GM23338 (cell line): ENCODE measurements at regions not wholly inside any gene's neighbourhood (a gene's known extent, or its start where the extent isn't known, plus 50 kb on each side); places are given as distances from the start of the nearest gene placed in this dataset.
A peak's percentile ranks its signal among the peaks of the same experiment; 100 is the strongest.

Source experiments
- ATAC-seq: fragments of 200-7000 bp; cut with Tn5 transposase; 3 replicates; pipeline ENCODE4 v1.9.1; 2020
- DNase-seq: peaks from one replicate; pipeline ENCODE4 v3.0.0-alpha.2; 2015; ENCODE audit warnings: low spot score
- H2AFZ ChIP-seq: fragments of 200-600 bp; sonication (generic); 2 replicates; pipeline ENCODE4 v1.8.0; 2016; ENCODE audit warnings: antibody characterized with exemption, mild to moderate bottlenecking, moderate library complexity
- H3F3A ChIP-seq: fragments of 200-600 bp; sonication (generic); replicated peaks from 2 replicates; pipeline ENCODE4 v1.8.0; 2017; ENCODE audit warnings: antibody characterized with exemption, mixed run types, low read depth
- H3K27ac ChIP-seq: fragments of 200-600 bp; sonication (generic); 2 replicates; pipeline ENCODE4 v1.6.1; 2016; ENCODE audit warnings: low read depth
- H3K27me3 ChIP-seq: fragments of 200-600 bp; sonication (generic); 2 replicates; pipeline ENCODE4 v1.8.0; 2016; ENCODE audit warnings: mild to moderate bottlenecking, mixed run types, moderate library complexity; ENCODE audit not compliant: insufficient read depth
- H3K36me3 ChIP-seq: fragments of 200-600 bp; sonication (generic); 2 replicates; pipeline ENCODE4 v1.8.0; 2016; ENCODE audit warnings: mild to moderate bottlenecking; ENCODE audit not compliant: insufficient read depth
- H3K4me1 ChIP-seq: fragments of 200-600 bp; sonication (generic); 2 replicates; pipeline ENCODE4 v1.8.0; 2016; ENCODE audit warnings: mild to moderate bottlenecking, moderate library complexity; ENCODE audit not compliant: insufficient read depth
- H3K4me2 ChIP-seq: fragments of 200-600 bp; sonication (generic); 2 replicates; pipeline ENCODE4 v1.7.1; 2017; ENCODE audit warnings: mixed run types
- H3K4me3 ChIP-seq: fragments of 200-600 bp; sonication (generic); 2 replicates; pipeline ENCODE4 v1.6.1; 2016; ENCODE audit warnings: mixed run types
- H3K79me2 ChIP-seq: fragments of 200-600 bp; sonication (generic); replicated peaks from 2 replicates; pipeline ENCODE4 v1.8.0; 2017; ENCODE audit warnings: mild to moderate bottlenecking; ENCODE audit not compliant: insufficient read depth
- H3K9me2 ChIP-seq: fragments of 200-600 bp; sonication (generic); 2 replicates; pipeline ENCODE4 v1.8.0; 2017; ENCODE audit not compliant: insufficient read depth
- H4K20me1 ChIP-seq: fragments of 200-600 bp; sonication (generic); replicated peaks from 2 replicates; pipeline ENCODE4 v1.8.0; 2017; ENCODE audit warnings: mild to moderate bottlenecking; ENCODE audit not compliant: insufficient read depth
- H3K27ac Mint-ChIP-seq: 2 replicates; pipeline ENCODE4 v1.8.0; 2020; ENCODE audit warnings: inconsistent platforms, mild to moderate bottlenecking, moderate library complexity, mixed read lengths
- H3K27me3 Mint-ChIP-seq: 3 replicates; pipeline ENCODE4 v1.8.0; 2022; ENCODE audit warnings: low read depth, mild to moderate bottlenecking, moderate library complexity, mixed read lengths, inconsistent platforms; ENCODE audit not compliant: insufficient read depth, poor library complexity
- H3K36me3 Mint-ChIP-seq: 3 replicates; pipeline ENCODE4 v1.8.0; 2021; ENCODE audit warnings: low read depth, mild to moderate bottlenecking, inconsistent platforms, moderate library complexity, mixed read lengths
- H3K4me1 Mint-ChIP-seq: 3 replicates; pipeline ENCODE4 v1.8.0; 2020; ENCODE audit warnings: mild to moderate bottlenecking, inconsistent platforms, mixed read lengths
- H3K4me3 Mint-ChIP-seq: 3 replicates; pipeline ENCODE4 v1.8.0; 2021; ENCODE audit warnings: moderate library complexity, mild to moderate bottlenecking, inconsistent platforms, mixed read lengths
- H3K9me3 Mint-ChIP-seq: 3 replicates; pipeline ENCODE4 v1.8.0; 2020; ENCODE audit warnings: moderate library complexity, mild to moderate bottlenecking, inconsistent platforms, mixed read lengths
- CREB1 ChIP-seq: fragments of 250-450 bp; sonication (Bioruptor Pico); IDR thresholded peaks from 2 replicates; pipeline ENCODE4 v1.5.0; 2020; ENCODE audit warnings: low read depth, mild to moderate bottlenecking, moderate library complexity
- ETS1 ChIP-seq: IDR thresholded peaks from 2 replicates; pipeline ENCODE4 v1.6.1; 2016; ENCODE audit warnings: antibody characterized with exemption
- EZH2 ChIP-seq: fragments of 200-600 bp; sonication (generic); IDR thresholded peaks from one replicate; pipeline ENCODE4 v1.8.0; 2017; ENCODE audit warnings: antibody characterized with exemption, mild to moderate bottlenecking, low read depth; ENCODE audit not compliant: unreplicated experiment
- EZH2phosphoT487 ChIP-seq: fragments of 200-600 bp; sonication (generic); IDR thresholded peaks from one replicate; pipeline ENCODE4 v1.8.1; 2018; ENCODE audit warnings: antibody characterized with exemption; ENCODE audit not compliant: unreplicated experiment
- JUNB ChIP-seq: IDR thresholded peaks from one replicate; pipeline ENCODE4 v1.6.1; 2016; ENCODE audit warnings: antibody characterized with exemption; ENCODE audit not compliant: unreplicated experiment
- NANOG ChIP-seq: IDR thresholded peaks from 2 replicates; pipeline ENCODE4 v1.6.1; 2016; ENCODE audit warnings: antibody characterized with exemption, borderline replicate concordance
- POLR2AphosphoS5 ChIP-seq: IDR thresholded peaks from 2 replicates; pipeline ENCODE4 v1.6.1; 2016; ENCODE audit warnings: antibody characterized with exemption, low read depth
- REST ChIP-seq: IDR thresholded peaks from one replicate; pipeline ENCODE4 v1.6.1; 2018; ENCODE audit warnings: antibody characterized with exemption; ENCODE audit not compliant: unreplicated experiment
- STAT1 ChIP-seq: IDR thresholded peaks from one replicate; pipeline ENCODE4 v1.6.1; 2016; ENCODE audit warnings: antibody characterized with exemption; ENCODE audit not compliant: unreplicated experiment
- ZNF114 ChIP-seq: fragments of 250-450 bp; sonication (Bioruptor Pico); IDR thresholded peaks from 2 replicates; pipeline ENCODE4 v1.5.0; 2020; ENCODE audit warnings: mild to moderate bottlenecking, moderate library complexity
- ZNF331 ChIP-seq: fragments of 250-450 bp; sonication (Bioruptor Pico); IDR thresholded peaks from 2 replicates; pipeline ENCODE4 v1.5.0; 2020; ENCODE audit warnings: low read depth, mild to moderate bottlenecking, moderate library complexity
- ZNF462 ChIP-seq: fragments of 250-450 bp; sonication (Bioruptor Pico); IDR thresholded peaks from 2 replicates; pipeline ENCODE4 v1.5.0; 2020; ENCODE audit warnings: mild to moderate bottlenecking, moderate library complexity

GRCh38 chr20:51313358-51313827 lies 229.1 kb downstream of the NFATC2 start (continued):
- TF ChIP-seq ETS1 (no peak), POLR2AphosphoS5 (no peak), REST (no peak), EZH2phosphoT487 (no peak), EZH2 (no peak)

- Histone ChIP-seq H3K27me3 (peaks cover 39% of the 10 kb centered on the region), H3K4me2 (peak overlapping the region; percentile 27), H3K79me2 (no peaks in the 10 kb centered on the region), H3K9me2 (0 out of 2 replicates have a peak, but pooled peaks cover 6% of the 10 kb centered on the region), H2AFZ (no peak overlapping the region), H3K4me3 (peak overlapping the region; percentile 26), H3F3A (no peaks in the 10 kb centered on the region), H3K4me1 (peaks cover 15% of the 10 kb centered on the region), H3K27ac (peak overlapping the region; percentile 10; the same call in 1 of the 2 replicates), H3K36me3 (no peaks in the 10 kb centered on the region), H4K20me1 (no peaks in the 10 kb centered on the region)
- Mint-ChIP-seq H3K27me3 (peaks cover 37% of the 10 kb centered on the region), H3K36me3 (peaks cover 21% of the 10 kb centered on the region), H3K9me3 (peaks cover 26% of the 10 kb centered on the region), H3K4me3 (peak overlapping the region; percentile 56; the same call in 1 of the 3 replicates), H3K4me1 (peaks cover 42% of the 10 kb centered on the region), H3K27ac (no peak overlapping the region)
- DNase-seq (peak; percentile 43), ATAC-seq (peak; percentile 58)
- no peak for TF ChIP-seq ZNF114 (CRISPR knock-in tag)
- no peak for TF ChIP-seq POLR2AphosphoS5
- TF ChIP-seq CREB1 = no peak
- TF ChIP-seq ZNF462 (CRISPR knock-in tag) = no peak
- no peak for TF ChIP-seq NANOG
- TF ChIP-seq ETS1 = no peak
- TF ChIP-seq STAT1 = no peak
- no peak for TF ChIP-seq EZH2phosphoT487
- TF ChIP-seq ZNF331 (CRISPR knock-in tag) = no peak
- no peak for TF ChIP-seq JUNB
Observed at GRCh38 chr20:51312480-51312783, 230.1 kb downstream of the NFATC2 start.
